ENCODE measurements at regions not wholly inside any gene's neighbourhood (a gene's known extent, or its start where the extent isn't known, plus 50 kb on each side); places are given as distances from the start of the nearest gene placed in this dataset.
"Not testable (repeated sequence)": the region's sequence is repeated elsewhere in the genome, so short reads cannot be mapped to it uniquely, and the experiment has no call there.

- no peak for TF ChIP-seq CTCF (IDR thresholded peaks at IDR 0.05; ENCODE audit: insufficient read depth, low read length, severe bottlenecking)
- DNase-seq (ENCODE audit: low read depth) (no peak), FAIRE-seq (no peak)
- H3K4me3 ChIP-seq (ENCODE audit: low read depth, low read length) = no peak overlapping the region
- no peaks in the 10 kb centered on the region for H3K27me3 ChIP-seq (ENCODE audit: control insufficient read depth, insufficient read depth, low read length)
- H3K36me3 ChIP-seq (ENCODE audit: control insufficient read depth, insufficient read depth, low read length) = peaks cover 2% of the 10 kb centered on the region
These were observed 438.0 kb upstream of the WWC1 start for GRCh38 chr5:167853421-167853820.

GRCh38 chr5:167855818-167856217, 435.6 kb upstream of the WWC1 start:
- no peak for TF ChIP-seq CTCF (IDR thresholded peaks at IDR 0.05; ENCODE audit: insufficient read depth, low read length, severe bottlenecking)
- FAIRE-seq = no peak
- DNase-seq (ENCODE audit: low read depth) = no peak
- Histone ChIP-seq H3K27me3 (ENCODE audit: control insufficient read depth, insufficient read depth, low read length) (no peaks in the 10 kb centered on the region), H3K36me3 (ENCODE audit: control insufficient read depth, insufficient read depth, low read length) (no peaks in the 10 kb centered on the region), H3K4me3 (ENCODE audit: low read depth, low read length) (no peak overlapping the region)

GRCh38 chr5:167857321-167857720, 434.1 kb upstream of the WWC1 start:
- Histone ChIP-seq H3K36me3 (ENCODE audit: control insufficient read depth, insufficient read depth, low read length) (no peaks in the 10 kb centered on the region), H3K27me3 (ENCODE audit: control insufficient read depth, insufficient read depth, low read length) (no peaks in the 10 kb centered on the region), H3K4me3 (ENCODE audit: low read depth, low read length) (no peak overlapping the region)
- no peak for FAIRE-seq
- peak; percentile 86 for DNase-seq (ENCODE audit: low read depth)
- TF ChIP-seq CTCF (IDR thresholded peaks at IDR 0.05; ENCODE audit: insufficient read depth, low read length, severe bottlenecking) = no peak

GRCh38 chr5:167858186-167858855, 433.1 kb upstream of the WWC1 start:
- FAIRE-seq; H3K27me3 ChIP-seq (ENCODE audit: control insufficient read depth, insufficient read depth, low read length); H3K4me3 ChIP-seq (ENCODE audit: low read depth, low read length); H3K36me3 ChIP-seq (ENCODE audit: control insufficient read depth, insufficient read depth, low read length): not testable (repeated sequence)
- DNase-seq (ENCODE audit: low read depth) = peak; percentile 52

- H3K27me3 ChIP-seq (ENCODE audit: control insufficient read depth, insufficient read depth, low read length) = no peaks in the 10 kb centered on the region
- TF ChIP-seq CTCF (IDR thresholded peaks at IDR 0.05; ENCODE audit: insufficient read depth, low read length, severe bottlenecking) = no peak
- no peaks in the 10 kb centered on the region for H3K36me3 ChIP-seq (ENCODE audit: control insufficient read depth, insufficient read depth, low read length)
- H3K4me3 ChIP-seq (ENCODE audit: low read depth, low read length) = no peak overlapping the region
- FAIRE-seq = no peak
- no peak for DNase-seq (ENCODE audit: low read depth)
These were observed 430.1 kb upstream of the WWC1 start for GRCh38 chr5:167861129-167861927.

GRCh38 chr5:167861928-167862426, 429.5 kb upstream of the WWC1 start:
- FAIRE-seq (no peak), DNase-seq (ENCODE audit: low read depth) (no peak)
- Histone ChIP-seq H3K27me3 (ENCODE audit: control insufficient read depth, insufficient read depth, low read length) (no peaks in the 10 kb centered on the region), H3K4me3 (ENCODE audit: low read depth, low read length) (no peak overlapping the region), H3K36me3 (ENCODE audit: control insufficient read depth, insufficient read depth, low read length) (no peaks in the 10 kb centered on the region)
- TF ChIP-seq CTCF (IDR thresholded peaks at IDR 0.05; ENCODE audit: insufficient read depth, low read length, severe bottlenecking) = no peak

All from bronchial epithelial cell (primary cell).